ENCODE measurements at regions not wholly inside any gene's neighbourhood (a gene's known extent, or its start where the extent isn't known, plus 50 kb on each side); places are given as distances from the start of the nearest gene placed in this dataset.

DNA sequence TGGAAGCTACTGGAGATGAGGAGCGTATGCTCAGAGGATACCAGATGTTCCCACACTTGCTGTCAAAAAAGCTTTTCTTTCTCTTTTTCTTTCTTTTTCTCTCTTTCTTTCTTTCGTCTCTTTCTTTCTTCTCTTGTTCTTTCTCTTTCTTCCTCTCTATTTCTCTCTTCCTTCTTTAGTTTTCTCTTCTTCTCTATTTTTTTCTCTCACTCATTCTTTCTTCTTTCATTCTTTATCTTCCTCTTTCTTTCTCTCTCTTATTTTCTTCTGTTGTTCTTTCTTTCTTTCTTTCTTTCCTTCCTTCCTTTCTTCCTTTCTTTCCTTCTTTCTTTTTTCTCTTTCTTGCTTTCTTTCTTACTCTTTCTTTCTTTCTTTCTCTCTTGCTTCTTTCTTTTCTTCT, 457.6 kb downstream of the CMPK2 start:
- no peak overlapping the region for H3K4me3 ChIP-seq (replicated peaks in 1 of 2; ENCODE audit: low read depth in 2 of 2, low read length in 2 of 2)
- TF ChIP-seq CTCF (IDR thresholded peaks at IDR 0.05; ENCODE audit: low read depth, low read length): no peak
- DNase-seq (ENCODE audit: low read depth in 2 of 2): no peak

DNA sequence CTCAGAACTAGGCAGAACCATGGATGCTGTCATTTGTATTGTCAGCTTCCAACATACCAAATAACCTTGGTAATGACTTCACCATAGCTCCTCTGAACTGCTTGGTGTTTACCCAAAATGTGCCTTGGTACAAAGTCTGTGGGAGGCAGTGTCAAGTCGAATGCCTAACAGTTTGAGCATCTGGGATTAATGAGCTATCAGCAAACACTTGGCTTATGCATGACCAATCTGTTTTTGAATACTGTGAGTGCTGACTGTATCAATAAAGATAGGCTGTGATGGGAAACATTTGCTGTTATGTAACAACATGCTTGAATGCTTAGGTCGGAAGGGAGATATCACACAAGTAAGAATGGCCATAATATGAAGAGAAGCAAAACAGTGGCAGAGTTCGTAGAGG, 455.4 kb downstream of the CMPK2 start:
- DNase-seq (ENCODE audit: low read depth in 2 of 2): no peak
- no peak overlapping the region for H3K4me3 ChIP-seq (replicated peaks in 1 of 2; ENCODE audit: low read depth in 2 of 2, low read length in 2 of 2)
- no peak for TF ChIP-seq CTCF (IDR thresholded peaks at IDR 0.05; ENCODE audit: low read depth, low read length)

DNA sequence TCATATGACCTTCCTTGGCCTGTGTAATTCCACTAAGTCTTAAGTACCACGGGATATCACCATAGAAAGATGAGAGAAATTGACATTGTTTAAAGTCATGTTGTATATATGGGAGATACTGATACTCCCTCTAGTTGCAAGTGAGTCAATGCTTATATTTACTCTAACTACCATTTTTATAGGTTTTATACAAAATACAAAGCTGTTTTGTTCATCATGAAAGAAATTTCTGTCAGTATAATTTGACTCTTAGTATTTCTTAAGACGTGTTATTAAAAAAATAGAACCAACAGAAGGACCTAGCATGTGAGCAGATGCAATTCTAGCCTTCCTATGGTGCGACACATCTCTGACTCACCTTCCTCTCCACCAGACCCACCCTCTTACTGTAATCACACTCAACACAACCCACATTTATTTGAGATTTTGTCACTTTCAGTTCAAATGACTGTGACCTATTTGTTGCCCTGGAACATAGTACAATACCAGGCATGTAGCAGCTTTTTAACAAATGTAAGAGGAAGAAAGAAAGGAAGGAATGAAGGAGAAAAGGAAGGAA, 453.1 kb downstream of the CMPK2 start:
- H3K4me3 ChIP-seq (replicated peaks in 1 of 2; ENCODE audit: low read depth in 2 of 2, low read length in 2 of 2): no peak overlapping the region
- no peak for DNase-seq (ENCODE audit: low read depth in 2 of 2)
- TF ChIP-seq CTCF (IDR thresholded peaks at IDR 0.05; ENCODE audit: low read depth, low read length): no peak

- no peak for TF ChIP-seq CTCF (IDR thresholded peaks at IDR 0.05; ENCODE audit: low read depth, low read length)
- H3K4me3 ChIP-seq (replicated peaks in 1 of 2; ENCODE audit: low read depth in 2 of 2, low read length in 2 of 2): no peak overlapping the region
- DNase-seq (ENCODE audit: low read depth in 2 of 2): no peak
These were observed 448.7 kb downstream of the CMPK2 start for GRCh38 chr2:6417050-6417449.

GRCh38 chr2:6418291-6418690, 447.4 kb downstream of the CMPK2 start:
- no peak overlapping the region for H3K4me3 ChIP-seq (replicated peaks in 1 of 2; ENCODE audit: low read depth in 2 of 2, low read length in 2 of 2)
- no peak for DNase-seq (ENCODE audit: low read depth in 2 of 2)
- no peak for TF ChIP-seq CTCF (IDR thresholded peaks at IDR 0.05; ENCODE audit: low read depth, low read length)

GRCh38 chr2:6421138-6421730, 444.5 kb downstream of the CMPK2 start:
- no peak for DNase-seq (ENCODE audit: low read depth in 2 of 2)
- TF ChIP-seq CTCF (IDR thresholded peaks at IDR 0.05; ENCODE audit: low read depth, low read length): no peak
- no peak overlapping the region for H3K4me3 ChIP-seq (replicated peaks in 1 of 2; ENCODE audit: low read depth in 2 of 2, low read length in 2 of 2)

DNA sequence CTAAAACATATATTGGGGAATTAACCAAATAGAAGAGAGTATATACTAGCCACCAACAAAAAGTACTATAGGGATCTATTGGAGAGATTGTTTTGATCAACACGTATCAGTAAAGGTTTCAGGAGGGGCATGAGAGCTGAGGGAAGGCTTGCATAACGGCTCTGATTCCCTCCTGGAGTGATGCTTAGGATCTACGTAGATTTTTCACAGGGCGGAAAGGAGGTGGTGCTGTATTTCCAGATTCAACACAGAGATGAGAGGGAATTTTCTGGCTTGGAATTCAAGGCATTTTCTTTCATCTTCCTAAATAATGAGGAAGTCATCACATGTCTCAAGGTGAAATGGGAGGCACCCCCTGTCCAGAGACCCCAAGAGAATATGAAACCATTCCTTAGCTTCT, 443.8 kb downstream of the CMPK2 start:
- DNase-seq (ENCODE audit: low read depth in 2 of 2): no peak
- TF ChIP-seq CTCF (IDR thresholded peaks at IDR 0.05; ENCODE audit: low read depth, low read length): no peak
- H3K4me3 ChIP-seq (replicated peaks in 1 of 2; ENCODE audit: low read depth in 2 of 2, low read length in 2 of 2): no peak overlapping the region

Measured in cardiac fibroblast (primary cell).